DMS 273 (cell line): ENCODE measurements at regions not wholly inside any gene's neighbourhood (a gene's known extent, or its start where the extent isn't known, plus 50 kb on each side); places are given as distances from the start of the nearest gene placed in this dataset.

Experiments
- DNase-seq: peaks from one replicate; lab custom pipeline; 2025; ENCODE audit not compliant: unreplicated experiment; lab: John Stamatoyannopoulos, UW

GRCh38 chr9:13719446-13719845 is 440.0 kb upstream of the MPDZ start:
- peak; percentile 5 for DNase-seq

GRCh38 chr9:13718539-13718938 is 439.0 kb upstream of the MPDZ start:
- DNase-seq = no peak

DNA sequence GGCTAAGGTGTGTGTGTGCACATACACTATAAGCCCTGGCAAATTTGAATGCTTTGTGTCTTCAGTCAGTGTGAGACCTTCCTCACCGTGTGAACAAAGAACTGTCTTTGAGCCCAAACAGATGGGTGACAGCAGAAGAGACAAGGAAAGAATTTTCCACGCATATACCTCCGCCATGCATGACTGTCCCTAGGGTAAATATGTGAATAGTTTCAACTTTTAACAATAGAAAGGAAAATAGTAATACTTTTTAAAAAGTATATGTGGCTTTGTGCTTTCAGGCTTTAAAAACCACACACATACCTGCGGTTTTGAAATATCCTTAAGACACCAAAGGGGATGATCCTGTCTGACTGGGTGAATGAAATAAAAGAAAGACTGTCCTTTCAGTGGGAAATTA is 438.6 kb upstream of the MPDZ start:
- DNase-seq = peak; percentile 47

DNA sequence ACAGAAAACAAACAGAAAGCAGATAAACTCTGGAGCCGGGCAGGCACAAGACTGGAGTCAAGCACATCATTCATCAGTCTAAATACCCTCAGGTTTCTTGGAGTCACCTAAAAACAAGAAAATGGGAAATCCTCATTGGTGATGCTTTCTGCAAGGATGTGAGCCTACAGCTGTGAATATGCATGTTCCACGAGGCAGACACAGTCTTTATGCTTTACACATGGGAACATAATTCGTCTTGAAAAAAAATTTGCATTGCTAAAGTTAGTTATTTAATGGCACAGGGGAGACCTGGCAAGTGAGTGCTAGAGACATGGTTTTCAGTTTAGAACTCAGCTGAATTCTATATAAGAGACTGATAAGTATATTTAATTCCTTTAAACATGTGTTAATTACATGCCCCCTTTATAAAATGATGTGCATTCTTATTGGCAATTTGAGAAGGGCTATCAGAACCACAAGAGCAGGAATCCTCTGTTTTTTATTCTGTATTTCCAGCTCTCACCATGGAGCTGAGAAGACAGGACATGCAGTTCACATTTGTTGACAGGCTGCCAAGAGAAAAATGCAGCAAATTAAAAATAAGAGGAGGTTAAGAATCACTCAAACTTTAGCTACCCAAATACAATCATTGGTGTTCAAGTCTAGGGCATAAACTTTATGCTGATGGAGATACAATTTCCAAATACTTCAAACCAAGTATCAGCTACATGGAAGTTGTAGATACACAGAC is 438.0 kb upstream of the MPDZ start:
- DNase-seq = peak; percentile 63

DNA sequence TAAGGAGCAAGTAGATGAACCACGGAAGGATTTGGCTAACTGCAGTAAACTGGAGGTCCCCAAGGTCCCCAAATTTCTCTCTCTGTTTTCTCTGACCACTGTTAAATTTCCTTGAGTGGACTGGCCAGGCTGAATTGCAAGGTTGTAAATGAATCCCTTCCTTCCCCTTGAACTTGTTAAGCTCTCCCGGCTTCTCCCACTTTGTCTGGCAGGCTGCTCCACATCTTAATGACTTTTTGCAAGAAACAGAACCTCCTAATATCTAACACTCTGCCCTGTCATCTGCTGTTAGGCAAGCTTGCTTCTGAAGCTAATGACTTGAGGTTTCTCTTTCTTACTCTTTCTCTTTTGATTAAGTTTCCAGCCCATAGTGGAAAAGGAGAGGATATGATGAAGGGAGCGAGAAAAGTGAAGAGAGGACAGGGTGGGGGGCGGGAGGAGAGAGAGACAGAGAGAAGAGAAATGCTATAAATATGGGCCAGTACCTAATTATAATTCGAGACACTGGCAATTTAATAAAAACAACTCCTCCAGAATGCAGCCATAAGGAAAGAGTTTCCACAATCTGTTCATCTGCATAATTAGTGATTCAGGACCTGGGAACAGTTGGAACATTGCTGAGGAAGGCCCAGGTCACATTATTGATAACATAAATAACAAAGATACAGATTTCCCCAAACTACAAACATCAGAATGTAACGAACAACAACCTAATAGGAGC is 437.3 kb upstream of the MPDZ start:
- peak; percentile 80 for DNase-seq

GRCh38 chr9:13716090-13716489 is 436.6 kb upstream of the MPDZ start:
- no peak for DNase-seq

- DNase-seq = peak; percentile 10
These were observed 435.9 kb upstream of the MPDZ start for GRCh38 chr9:13715430-13715829.

DNA sequence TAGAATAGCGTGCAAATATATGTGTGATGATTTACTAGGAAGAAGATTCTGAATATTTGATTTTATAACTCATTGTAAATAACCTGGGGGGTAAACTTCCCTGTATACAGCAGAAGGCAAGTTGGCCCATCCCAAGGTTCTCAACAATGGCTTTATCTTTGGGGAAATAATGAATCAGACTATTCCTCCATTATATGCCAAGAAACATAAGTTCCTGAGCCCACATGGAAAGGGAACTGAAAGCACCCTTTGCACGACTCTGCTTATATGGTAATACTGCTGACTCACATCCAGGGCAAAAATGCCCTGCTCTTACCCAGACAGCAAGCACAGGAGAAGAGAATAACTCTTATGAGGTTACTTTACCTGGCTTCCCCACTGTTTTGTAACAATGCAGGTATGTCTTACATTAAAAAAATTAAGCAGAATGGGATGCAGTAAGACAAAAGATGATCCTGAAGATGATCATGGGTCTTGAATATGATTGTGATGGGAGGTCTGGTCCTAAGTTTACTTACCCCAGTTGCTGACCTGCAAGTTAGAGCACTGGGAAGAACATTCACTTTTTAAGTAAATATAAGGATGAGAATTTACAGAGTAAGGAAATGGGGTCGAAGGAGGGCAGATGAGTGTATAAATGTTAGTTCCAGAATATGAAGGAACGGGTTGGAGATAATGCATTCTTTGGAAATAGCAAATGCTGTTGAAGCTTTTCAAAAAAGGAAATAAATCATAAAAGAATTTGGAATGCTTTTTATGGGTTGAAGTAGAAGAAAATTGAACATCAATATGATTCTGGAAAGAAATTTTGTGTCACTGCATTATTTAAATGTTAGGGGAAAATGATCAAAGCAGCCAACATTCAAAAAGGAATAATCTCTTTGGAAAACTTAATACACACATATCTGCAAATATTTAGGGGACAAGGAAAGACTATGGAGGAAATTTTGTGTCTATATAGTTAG is 428.4 kb upstream of the MPDZ start:
- DNase-seq = no peak

DNA sequence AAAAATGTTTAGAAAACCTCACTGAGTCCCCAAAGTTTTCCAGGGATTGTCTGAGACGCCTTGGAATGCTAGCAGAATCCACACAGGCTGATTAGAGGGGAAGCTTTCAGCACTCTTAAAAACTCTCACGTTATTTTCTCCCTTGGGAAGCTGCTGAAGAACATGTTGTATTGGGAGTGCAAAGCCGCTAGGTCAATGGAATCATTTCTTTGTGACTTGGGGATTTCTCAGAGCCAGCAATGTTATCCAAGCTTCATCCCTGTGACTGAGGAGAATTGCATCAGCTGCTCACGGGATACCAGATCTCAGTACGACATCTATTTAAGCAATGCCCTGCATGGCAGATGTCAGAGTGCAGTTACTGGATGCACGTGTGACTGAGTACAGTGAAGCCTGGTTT is 426.4 kb upstream of the MPDZ start:
- DNase-seq = peak; percentile 75

DNA sequence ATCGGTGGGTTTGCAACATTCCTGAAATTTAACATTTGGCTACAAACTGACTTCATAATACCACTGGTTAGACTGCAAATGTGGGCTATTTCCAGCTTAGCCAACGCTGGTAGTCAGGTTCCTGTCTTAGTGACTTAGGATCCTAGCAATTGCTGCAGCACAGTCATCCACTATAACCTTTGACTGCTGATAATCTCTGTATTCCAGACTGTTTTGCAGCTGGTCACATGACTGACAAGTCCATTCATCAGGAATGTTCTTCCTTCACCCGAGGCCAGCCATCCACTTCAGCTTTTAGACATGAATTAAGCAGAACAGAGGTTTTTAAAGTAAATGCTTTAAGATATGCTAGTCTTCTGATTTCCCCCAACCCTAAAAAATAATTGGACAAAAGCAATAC is 425.9 kb upstream of the MPDZ start:
- no peak for DNase-seq

DNA sequence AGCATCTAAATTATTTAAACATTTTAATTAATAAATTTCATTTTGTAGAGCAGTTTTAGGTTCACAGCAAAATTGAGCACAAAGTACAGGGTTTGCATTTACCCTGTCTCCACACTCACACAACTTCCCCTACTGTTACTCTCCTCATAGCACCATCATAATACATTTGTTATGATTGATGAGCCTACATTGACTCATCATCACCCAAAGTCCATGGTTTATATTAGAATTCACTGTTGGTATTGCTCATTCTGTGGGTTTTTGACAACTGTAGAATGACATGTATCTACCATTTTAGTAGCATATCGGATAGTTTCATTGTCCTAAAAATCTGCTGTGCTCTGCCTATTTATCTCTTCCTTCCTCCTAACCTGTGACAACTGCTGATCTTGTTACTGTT is 411.1 kb upstream of the MPDZ start:
- no peak for DNase-seq

DNA sequence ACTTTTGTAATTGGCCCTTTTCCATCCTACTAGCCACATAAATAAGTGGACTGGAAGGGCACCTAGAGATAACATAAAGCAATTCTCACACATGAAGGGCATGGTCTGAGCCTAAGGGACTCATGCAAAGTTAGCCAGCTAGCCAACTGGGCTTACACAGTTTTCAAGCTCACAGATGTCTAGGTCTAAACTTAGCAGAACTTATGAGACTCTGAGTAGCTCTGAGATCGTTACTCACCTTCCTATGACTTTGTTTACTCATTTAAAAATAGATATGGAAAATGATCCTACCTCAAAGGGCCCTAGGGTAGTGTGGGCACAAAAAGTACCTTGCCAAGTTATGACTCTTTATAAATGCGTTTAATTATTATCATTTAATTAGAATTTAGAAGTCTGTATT is 410.4 kb upstream of the MPDZ start:
- DNase-seq = no peak

DNA sequence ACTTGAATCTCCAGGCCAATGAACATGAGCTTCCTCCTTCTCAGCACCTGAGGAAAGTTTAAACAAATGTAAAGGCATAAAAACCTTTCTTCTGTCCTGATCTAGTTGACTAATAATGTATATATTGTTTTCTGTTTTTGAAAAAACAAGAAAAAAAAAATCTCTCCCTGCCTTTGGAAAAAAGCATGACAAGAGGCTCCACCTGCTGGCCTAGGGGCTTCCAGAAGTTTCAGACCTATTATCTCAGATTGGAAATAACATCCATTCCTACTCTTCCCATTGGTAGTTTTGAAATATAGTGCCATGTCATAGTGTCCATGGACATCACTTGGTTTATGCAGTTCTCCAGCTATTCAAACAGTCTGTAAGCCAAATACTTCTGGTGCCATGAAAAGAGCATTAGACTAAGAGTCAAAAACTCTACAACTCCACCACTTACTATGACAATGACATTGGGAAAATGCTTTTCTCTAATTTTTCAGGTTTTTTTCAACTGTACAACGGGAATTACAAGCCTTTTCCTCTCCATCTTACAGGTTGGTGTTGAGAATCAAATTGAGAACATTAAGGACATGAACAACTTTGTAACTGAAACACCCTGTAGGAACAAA is 409.6 kb upstream of the MPDZ start:
- DNase-seq = peak; percentile 43

DNA sequence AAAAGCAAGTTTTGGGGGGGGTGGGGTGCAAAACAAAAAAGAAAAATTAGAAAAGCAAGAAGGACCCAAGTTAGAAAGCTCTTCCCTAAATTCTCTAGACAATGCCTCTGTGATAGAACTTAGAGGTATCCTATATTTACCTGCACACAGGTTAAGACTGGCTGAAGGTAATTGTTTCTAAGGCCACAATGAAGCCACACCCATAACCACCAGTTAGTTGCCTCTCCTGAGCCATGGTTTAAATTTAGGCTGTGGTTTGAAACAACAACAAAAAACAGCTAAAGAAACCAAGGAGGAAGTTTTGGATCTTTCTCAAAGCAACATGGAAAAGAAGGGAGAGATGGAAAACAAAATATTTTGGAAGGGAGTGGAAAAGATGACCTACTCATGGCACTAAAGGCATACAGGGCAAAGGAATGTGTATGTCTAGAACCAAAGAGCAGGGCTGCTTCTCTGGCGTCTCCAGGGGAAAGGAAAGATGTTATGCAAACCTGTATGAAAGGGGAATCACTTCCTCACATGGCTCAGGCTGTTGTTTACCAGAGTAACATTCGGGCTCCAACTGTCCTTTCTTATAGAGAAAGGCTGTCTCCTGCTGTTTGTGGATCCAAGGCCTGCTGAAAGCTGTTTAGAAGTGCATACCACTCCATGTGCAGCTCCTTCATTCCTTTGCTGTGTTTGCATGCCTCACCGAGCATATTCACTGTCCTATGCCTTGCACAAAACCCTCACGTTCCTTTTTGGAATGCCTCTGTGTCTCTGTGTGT is 408.9 kb upstream of the MPDZ start:
- peak; percentile 34 for DNase-seq

GRCh38 chr9:13684656-13685055 is 405.2 kb upstream of the MPDZ start:
- no peak for DNase-seq

GRCh38 chr9:13677801-13678200 is 398.3 kb upstream of the MPDZ start:
- DNase-seq = no peak

DNA sequence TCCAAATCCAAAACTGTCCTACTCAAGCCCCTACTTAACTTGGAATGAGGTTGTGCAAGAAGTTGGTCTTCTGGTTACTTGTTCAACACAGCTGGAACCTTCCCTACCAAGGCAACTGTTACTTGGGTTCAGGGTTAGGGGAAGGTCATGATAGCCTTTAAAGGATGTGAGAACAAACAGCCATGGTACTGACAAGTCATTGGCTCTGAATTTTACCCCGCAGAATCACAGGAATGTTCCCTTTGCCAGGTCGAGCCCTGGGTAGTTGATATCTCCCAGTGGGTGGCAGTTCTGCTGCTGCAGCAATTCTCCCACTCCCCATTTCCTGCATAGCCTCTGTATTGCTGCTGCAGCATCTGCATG is 396.1 kb upstream of the MPDZ start:
- no peak for DNase-seq

DNA sequence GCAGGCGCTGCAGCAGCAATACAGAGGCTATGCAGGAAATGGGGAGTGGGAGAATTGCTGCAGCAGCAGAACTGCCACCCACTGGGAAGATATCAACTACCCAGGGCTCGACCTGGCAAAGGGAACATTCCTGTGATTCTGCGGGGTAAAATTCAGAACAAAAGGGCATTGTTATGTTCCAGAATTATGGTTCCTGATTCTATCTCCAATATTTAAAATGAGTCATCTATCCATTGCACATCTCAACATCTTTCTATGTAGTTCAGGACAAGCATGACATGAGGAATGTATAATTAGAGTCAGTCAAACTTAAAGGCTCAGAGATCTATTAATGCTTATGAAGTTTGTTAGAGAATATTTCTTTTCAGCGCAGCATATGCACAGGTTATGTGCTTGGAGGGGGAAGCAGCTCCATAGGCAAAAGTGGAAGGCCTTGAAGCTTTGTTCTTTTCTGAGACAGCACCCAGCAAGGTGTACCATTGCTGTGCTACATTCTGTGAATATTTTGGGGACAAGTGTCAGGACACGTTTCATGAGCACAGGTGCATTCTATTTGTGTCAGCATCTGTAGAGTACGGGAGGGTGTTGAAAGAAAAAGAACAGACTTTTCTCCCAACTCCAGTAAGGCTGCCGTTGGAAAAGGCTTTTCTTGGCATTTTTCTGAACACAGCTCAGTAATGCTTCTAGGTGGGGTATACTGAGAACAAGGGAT is 395.6 kb upstream of the MPDZ start:
- DNase-seq = no peak

GRCh38 chr9:13673348-13673747 is 393.9 kb upstream of the MPDZ start:
- no peak for DNase-seq
